DMS53 treated with DMSO at 0.1 percent for 48 hours (cell line): ENCODE measurements at regions not wholly inside any gene's neighbourhood (a gene's known extent, or its start where the extent isn't known, plus 50 kb on each side); places are given as distances from the start of the nearest gene placed in this dataset.
"Not testable (repeated sequence)": the region's sequence is repeated elsewhere in the genome, so short reads cannot be mapped to it uniquely, and the experiment has no call there.

ENCODE experiments used
- DNase-seq: peaks from one replicate; lab custom pipeline; 2025; ENCODE audit not compliant: unreplicated experiment; lab: John Stamatoyannopoulos, UW

- DNase-seq = no peak
These were observed 394.8 kb downstream of the KCNJ2 start for GRCh38 chr17:70564006-70564620.

GRCh38 chr17:70569128-70569527 lies 399.8 kb downstream of the KCNJ2 start:
- no peak for DNase-seq

GRCh38 chr17:70577456-70577855 lies 408.1 kb downstream of the KCNJ2 start:
- DNase-seq = no peak

GRCh38 chr17:70581459-70581858 lies 412.1 kb downstream of the KCNJ2 start:
- DNase-seq = no peak

- DNase-seq = no peak
These were observed 413.4 kb downstream of the KCNJ2 start for GRCh38 chr17:70582777-70583176.

- DNase-seq = no peak
These were observed 414.9 kb downstream of the KCNJ2 start for GRCh38 chr17:70584255-70584654.

GRCh38 chr17:70588003-70588402 lies 418.7 kb downstream of the KCNJ2 start:
- DNase-seq = no peak

GRCh38 chr17:70597774-70598173 lies 428.4 kb downstream of the KCNJ2 start:
- no peak for DNase-seq

GRCh38 chr17:70599198-70599597 lies 429.9 kb downstream of the KCNJ2 start:
- no peak for DNase-seq

- DNase-seq = not testable (repeated sequence)
These were observed 430.6 kb downstream of the KCNJ2 start for GRCh38 chr17:70599945-70600344.

- DNase-seq = no peak
These were observed 433.9 kb downstream of the KCNJ2 start for GRCh38 chr17:70603226-70603625.

GRCh38 chr17:70604854-70605253 lies 435.5 kb downstream of the KCNJ2 start:
- DNase-seq = no peak

GRCh38 chr17:70606086-70606485 lies 436.8 kb downstream of the KCNJ2 start:
- no peak for DNase-seq

- DNase-seq = no peak
These were observed 438.9 kb downstream of the KCNJ2 start for GRCh38 chr17:70608193-70608592.

GRCh38 chr17:70608957-70609356 lies 439.6 kb downstream of the KCNJ2 start:
- DNase-seq = no peak

GRCh38 chr17:70609566-70609965 lies 440.2 kb downstream of the KCNJ2 start:
- no peak for DNase-seq

- DNase-seq = no peak
These were observed 440.8 kb downstream of the KCNJ2 start for GRCh38 chr17:70610161-70610560.

GRCh38 chr17:70613681-70614080 lies 444.3 kb downstream of the KCNJ2 start:
- DNase-seq = no peak

GRCh38 chr17:70615831-70616230 lies 446.5 kb downstream of the KCNJ2 start:
- DNase-seq = no peak

- DNase-seq = no peak
These were observed 449.3 kb downstream of the KCNJ2 start for GRCh38 chr17:70618641-70619040.

- no peak for DNase-seq
These were observed 452.2 kb downstream of the KCNJ2 start for GRCh38 chr17:70621566-70621965.

- peak; percentile 43 for DNase-seq
These were observed 453.3 kb downstream of the KCNJ2 start for GRCh38 chr17:70622368-70623260.
